ENCODE measurements at regions not wholly inside any gene's neighbourhood (a gene's known extent, or its start where the extent isn't known, plus 50 kb on each side); places are given as distances from the start of the nearest gene placed in this dataset.

DNA sequence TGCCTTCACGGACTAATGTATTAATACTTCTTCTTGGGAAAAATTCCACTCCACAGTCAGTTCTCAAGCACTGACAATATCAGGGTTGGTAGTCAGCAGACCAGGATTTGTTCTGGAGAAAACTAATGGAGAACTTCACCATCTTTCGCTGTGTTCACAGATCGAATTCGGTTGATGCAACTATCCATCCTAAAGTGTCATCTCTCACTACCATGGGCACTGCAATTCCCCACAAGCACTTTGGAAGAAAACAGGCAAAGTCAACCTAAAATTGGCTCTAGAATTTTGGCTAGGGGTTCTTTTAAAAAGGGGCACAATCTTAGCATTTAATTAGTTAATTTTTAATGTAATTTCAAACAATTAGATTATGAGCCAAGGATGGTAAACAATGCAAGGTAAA, 164.4 kb downstream of the HGF start:
- TF ChIP-seq L3MBTL2 (conservative IDR thresholded peaks at IDR 0.05): no peak
- TF ChIP-seq SP1 (IDR thresholded peaks at IDR 0.05): no peak
- TF ChIP-seq SUZ12 (IDR thresholded peaks at IDR 0.05): no peak
- TF ChIP-seq FOXM1 (IDR thresholded peaks at IDR 0.05; ENCODE audit: borderline replicate concordance): no peak
- no peak for TF ChIP-seq FOXK2 (IDR thresholded peaks at IDR 0.05)
- TF ChIP-seq NFRKB (IDR thresholded peaks at IDR 0.05): no peak

Measured in HEK293T (cell line).